Endothelial cell of umbilical vein (primary cell): ENCODE measurements at regions not wholly inside any gene's neighbourhood (a gene's known extent, or its start where the extent isn't known, plus 50 kb on each side); places are given as distances from the start of the nearest gene placed in this dataset.

Source experiments
- POLR2A ChIP-seq: IDR thresholded peaks from 2 replicates; pipeline ENCODE4 v1.6.1; 2012; ENCODE audit warnings: low read depth, mild to moderate bottlenecking, control low read depth, low read length
- TF ChIP-seq, protein P1 (sequence below), 2 donors: IDR thresholded peaks; 1 replicate in 1 of 2; 2 replicates in 1 of 2; pipeline ENCODE4 v1.5.1; 2011; ENCODE audit warnings: low read length in 2 of 2, mild to moderate bottlenecking in 2 of 2, moderate library complexity in 2 of 2, control low read depth in 1 of 2, inconsistent platforms in 1 of 2, low read depth in 1 of 2; ENCODE audit not compliant: insufficient read depth in 1 of 2; ENCODE audit errors: extremely low read depth in 1 of 2

DNA sequence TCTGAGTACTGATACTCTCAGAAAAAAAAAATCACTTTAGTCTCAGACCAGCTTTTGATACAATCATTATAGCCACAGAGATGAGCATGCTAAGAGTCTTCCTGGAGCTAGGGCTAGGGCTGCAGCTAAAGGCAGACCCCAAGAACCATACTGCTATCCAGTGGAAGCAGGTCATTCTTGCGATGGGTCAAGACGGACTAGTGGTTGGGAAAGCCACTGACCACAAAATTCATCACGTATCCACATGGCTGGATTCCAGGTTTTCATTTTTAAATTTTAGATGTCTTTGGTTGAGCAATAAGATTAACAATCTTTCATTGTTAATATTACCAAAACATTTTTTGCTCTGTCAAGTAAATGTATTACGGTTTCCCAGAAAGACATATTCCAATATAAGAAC lies 598.1 kb downstream of the DNAH5 start:
- TF ChIP-seq, protein P1, sequence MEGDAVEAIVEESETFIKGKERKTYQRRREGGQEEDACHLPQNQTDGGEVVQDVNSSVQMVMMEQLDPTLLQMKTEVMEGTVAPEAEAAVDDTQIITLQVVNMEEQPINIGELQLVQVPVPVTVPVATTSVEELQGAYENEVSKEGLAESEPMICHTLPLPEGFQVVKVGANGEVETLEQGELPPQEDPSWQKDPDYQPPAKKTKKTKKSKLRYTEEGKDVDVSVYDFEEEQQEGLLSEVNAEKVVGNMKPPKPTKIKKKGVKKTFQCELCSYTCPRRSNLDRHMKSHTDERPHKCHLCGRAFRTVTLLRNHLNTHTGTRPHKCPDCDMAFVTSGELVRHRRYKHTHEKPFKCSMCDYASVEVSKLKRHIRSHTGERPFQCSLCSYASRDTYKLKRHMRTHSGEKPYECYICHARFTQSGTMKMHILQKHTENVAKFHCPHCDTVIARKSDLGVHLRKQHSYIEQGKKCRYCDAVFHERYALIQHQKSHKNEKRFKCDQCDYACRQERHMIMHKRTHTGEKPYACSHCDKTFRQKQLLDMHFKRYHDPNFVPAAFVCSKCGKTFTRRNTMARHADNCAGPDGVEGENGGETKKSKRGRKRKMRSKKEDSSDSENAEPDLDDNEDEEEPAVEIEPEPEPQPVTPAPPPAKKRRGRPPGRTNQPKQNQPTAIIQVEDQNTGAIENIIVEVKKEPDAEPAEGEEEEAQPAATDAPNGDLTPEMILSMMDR (IDR thresholded peaks at IDR 0.05; ENCODE audit: extremely low read depth in 1 of 2, insufficient read depth in 1 of 2, low read depth in 1 of 2, low read length in 2 of 2): no peak
- TF ChIP-seq POLR2A: no peak
